ENCODE measurements at regions not wholly inside any gene's neighbourhood (a gene's known extent, or its start where the extent isn't known, plus 50 kb on each side); places are given as distances from the start of the nearest gene placed in this dataset.

DNA sequence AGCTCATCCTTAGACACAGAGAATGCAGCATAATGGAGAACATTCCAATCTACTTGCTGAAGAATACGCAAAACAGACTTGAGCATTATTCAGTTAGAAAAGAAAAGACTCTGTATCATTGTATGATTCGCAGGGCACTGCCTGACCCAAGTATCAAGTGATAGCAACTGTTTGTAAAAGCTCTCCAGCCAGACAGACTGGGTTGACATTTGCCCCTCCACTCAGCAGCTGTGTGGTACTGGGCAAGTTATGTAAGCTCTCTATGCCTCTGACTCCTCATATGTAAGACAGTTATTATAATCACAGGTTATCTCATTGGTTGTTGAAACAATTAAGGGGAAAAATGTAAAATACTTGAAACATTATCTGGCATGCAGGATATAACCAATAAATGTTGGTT is 505.0 kb downstream of the ELAVL2 start:
- no peak overlapping the region for H3K27ac Mint-ChIP-seq
- CTCF ChIA-PET = no interaction called here

GRCh38 chr9:23322392-23322791 is 503.6 kb downstream of the ELAVL2 start:
- POLR2A ChIA-PET = no interaction called here
- H3K9me3 Mint-ChIP-seq = peaks cover 4% of the 10 kb centered on the region
- intact Hi-C loops (cut with micrococcal nuclease) = no loop called here
- H3K4me3 Mint-ChIP-seq = no peak overlapping the region
- no peaks in the 10 kb centered on the region for H3K27me3 Mint-ChIP-seq
- DNase-seq = no peak
- no peak overlapping the region for H3K27ac Mint-ChIP-seq
- H3K4me1 Mint-ChIP-seq (ENCODE audit: low read depth) = no peaks in the 10 kb centered on the region
- H3K36me3 Mint-ChIP-seq = no peaks in the 10 kb centered on the region
- CTCF ChIA-PET = no interaction called here

More for the DNA sequence above, 505.0 kb downstream of the ELAVL2 start:
- POLR2A ChIA-PET = no interaction called here
- Mint-ChIP-seq H3K4me1 (ENCODE audit: low read depth) (no peaks in the 10 kb centered on the region), H3K36me3 (no peaks in the 10 kb centered on the region), H3K4me3 (no peak overlapping the region), H3K27me3 (no peaks in the 10 kb centered on the region), H3K9me3 (peaks cover 4% of the 10 kb centered on the region)
- intact Hi-C loops (cut with micrococcal nuclease) = no loop called here
- no peak for DNase-seq

DNA sequence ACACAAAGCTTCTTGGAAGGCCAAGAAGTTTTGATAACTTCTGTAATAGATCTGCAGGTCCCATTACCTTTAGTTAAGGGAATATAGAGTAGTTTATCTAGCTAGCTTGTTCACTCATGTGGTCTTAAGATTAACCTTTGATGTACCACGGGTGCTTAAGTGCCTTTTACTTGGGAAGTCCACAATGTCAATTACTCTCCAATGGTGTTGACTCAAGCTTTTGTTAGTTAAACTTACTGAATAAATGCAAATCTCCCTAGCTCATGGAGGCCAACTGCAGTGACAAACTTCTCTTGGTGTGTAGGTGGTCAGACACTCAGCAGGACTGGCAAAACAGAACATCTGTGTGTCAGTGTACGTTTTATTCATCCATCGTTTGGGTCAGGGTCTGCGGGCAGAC is 501.5 kb downstream of the ELAVL2 start:
- POLR2A ChIA-PET = no interaction called here
- DNase-seq = no peak
- Mint-ChIP-seq H3K4me1 (ENCODE audit: low read depth) (no peaks in the 10 kb centered on the region), H3K27me3 (no peaks in the 10 kb centered on the region), H3K36me3 (no peaks in the 10 kb centered on the region), H3K27ac (no peak overlapping the region), H3K4me3 (no peak overlapping the region), H3K9me3 (peaks cover 11% of the 10 kb centered on the region)
- intact Hi-C loops (cut with micrococcal nuclease) = no loop called here
- CTCF ChIA-PET = no interaction called here

DNA sequence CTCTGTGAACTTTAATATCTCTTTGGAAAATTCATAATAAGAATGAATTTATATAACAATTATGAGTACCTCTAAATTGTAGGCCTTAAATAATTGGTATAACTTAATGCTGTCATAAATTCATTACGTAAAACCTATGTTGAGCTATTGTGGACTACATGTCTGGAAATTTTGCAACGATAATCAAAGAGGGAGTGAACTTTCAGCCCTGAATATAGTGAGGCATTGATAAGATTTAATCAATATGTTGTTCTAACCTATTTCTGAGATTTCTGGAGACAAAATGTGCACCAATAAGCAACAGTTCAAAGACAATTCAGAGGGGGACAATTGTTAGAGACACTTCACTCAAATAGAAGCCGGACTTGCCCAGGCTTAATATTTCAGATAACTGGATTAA is 499.4 kb downstream of the ELAVL2 start:
- H3K4me1 Mint-ChIP-seq (ENCODE audit: low read depth) = no peaks in the 10 kb centered on the region
- no peaks in the 10 kb centered on the region for H3K36me3 Mint-ChIP-seq
- H3K4me3 Mint-ChIP-seq = no peak overlapping the region
- peaks cover 19% of the 10 kb centered on the region for H3K9me3 Mint-ChIP-seq
- no peak overlapping the region for H3K27ac Mint-ChIP-seq
- POLR2A ChIA-PET = no interaction called here
- CTCF ChIA-PET = no interaction called here
- H3K27me3 Mint-ChIP-seq = no peaks in the 10 kb centered on the region
- DNase-seq = no peak
- intact Hi-C loops (cut with micrococcal nuclease) = no loop called here

GRCh38 chr9:23341346-23341745 is 484.7 kb downstream of the ELAVL2 start:
- H3K27me3 Mint-ChIP-seq = no peaks in the 10 kb centered on the region
- intact Hi-C loops (cut with micrococcal nuclease) = no loop called here
- CTCF ChIA-PET = no interaction called here
- no peak for DNase-seq
- no peaks in the 10 kb centered on the region for H3K36me3 Mint-ChIP-seq
- H3K27ac Mint-ChIP-seq = no peak overlapping the region
- POLR2A ChIA-PET = no interaction called here
- H3K4me1 Mint-ChIP-seq (ENCODE audit: low read depth) = no peaks in the 10 kb centered on the region
- H3K4me3 Mint-ChIP-seq = no peak overlapping the region
- peaks cover 13% of the 10 kb centered on the region for H3K9me3 Mint-ChIP-seq

DNA sequence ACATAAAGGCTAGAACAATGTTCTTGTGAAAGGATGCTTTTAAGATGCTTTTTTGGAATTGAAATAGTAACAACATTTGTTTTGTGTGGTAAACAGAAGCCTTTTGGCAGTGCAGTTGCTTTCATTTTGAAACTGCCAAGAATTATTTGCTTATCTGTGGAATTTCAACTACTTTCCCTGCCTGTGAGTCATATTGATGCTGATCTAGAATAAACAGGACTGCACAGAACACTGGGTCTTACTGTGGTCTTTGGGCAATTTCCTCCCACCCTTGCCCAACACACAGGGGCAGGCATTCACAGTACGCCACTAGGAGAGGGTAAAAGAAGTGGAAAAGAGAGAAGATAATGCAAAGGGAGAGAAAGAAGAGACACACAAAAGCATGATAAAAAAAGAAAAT is 483.7 kb downstream of the ELAVL2 start:
- peaks cover 17% of the 10 kb centered on the region for H3K9me3 Mint-ChIP-seq
- POLR2A ChIA-PET = no interaction called here

DNA sequence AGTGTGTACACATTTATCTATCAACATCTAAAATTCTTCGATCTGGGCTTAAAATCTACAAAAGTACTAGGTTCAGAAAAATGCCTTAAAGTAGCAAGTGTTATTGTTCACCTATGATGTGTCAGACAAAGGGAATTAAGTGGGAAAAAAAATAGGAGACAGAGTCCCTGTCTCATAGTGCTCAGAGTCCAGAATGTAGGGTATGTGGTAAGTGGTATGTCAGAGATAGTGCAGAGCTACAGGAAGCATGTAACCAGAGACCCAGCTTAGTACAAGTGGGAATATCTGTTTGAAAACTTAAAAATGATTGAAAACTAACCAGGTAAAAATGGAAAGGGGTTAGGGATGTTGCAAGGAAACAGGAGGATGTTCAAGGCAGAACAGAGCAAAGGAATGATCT is 482.8 kb downstream of the ELAVL2 start:
- Mint-ChIP-seq H3K36me3 (no peaks in the 10 kb centered on the region), H3K9me3 (peaks cover 19% of the 10 kb centered on the region), H3K27ac (no peak overlapping the region), H3K4me1 (ENCODE audit: low read depth) (no peaks in the 10 kb centered on the region), H3K4me3 (no peak overlapping the region), H3K27me3 (no peaks in the 10 kb centered on the region)
- DNase-seq = no peak
- ChIA-PET CTCF (no interaction called here), POLR2A (no interaction called here)
- intact Hi-C loops (cut with micrococcal nuclease) = no loop called here

More for the DNA sequence above, 483.7 kb downstream of the ELAVL2 start:
- Mint-ChIP-seq H3K4me3 (no peak overlapping the region), H3K4me1 (ENCODE audit: low read depth) (no peaks in the 10 kb centered on the region), H3K27me3 (no peaks in the 10 kb centered on the region), H3K27ac (no peak overlapping the region), H3K36me3 (no peaks in the 10 kb centered on the region)
- DNase-seq = no peak
- CTCF ChIA-PET = no interaction called here
- intact Hi-C loops (cut with micrococcal nuclease) = no loop called here

DNA sequence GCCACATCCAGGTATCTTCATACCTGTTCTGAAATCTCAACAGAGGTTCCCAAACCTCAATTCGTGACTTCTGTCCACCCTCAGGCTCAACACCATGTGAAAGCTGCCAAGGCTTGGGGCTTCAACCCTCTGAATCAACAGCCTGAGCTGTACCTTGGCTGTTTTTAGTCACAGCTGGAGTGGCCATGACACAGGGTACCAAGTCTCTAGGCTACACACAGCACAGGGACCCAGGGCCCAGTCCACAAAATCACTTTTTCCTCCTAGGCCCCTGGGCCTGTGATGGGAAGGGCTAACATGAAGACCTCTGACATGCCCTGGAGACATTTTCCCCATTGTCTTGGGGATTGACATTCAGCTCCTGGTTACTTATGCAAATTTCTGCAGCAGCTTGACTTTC is 464.9 kb downstream of the ELAVL2 start:
- DNase-seq = no peak
- CTCF ChIA-PET = interaction anchor here (1.3 kb wide), 1 partner anchor 17 kb away, joined by 3 read pairs; no protein-coding TSS in a partner anchor
- intact Hi-C loops (cut with micrococcal nuclease) = no loop called here

DNA sequence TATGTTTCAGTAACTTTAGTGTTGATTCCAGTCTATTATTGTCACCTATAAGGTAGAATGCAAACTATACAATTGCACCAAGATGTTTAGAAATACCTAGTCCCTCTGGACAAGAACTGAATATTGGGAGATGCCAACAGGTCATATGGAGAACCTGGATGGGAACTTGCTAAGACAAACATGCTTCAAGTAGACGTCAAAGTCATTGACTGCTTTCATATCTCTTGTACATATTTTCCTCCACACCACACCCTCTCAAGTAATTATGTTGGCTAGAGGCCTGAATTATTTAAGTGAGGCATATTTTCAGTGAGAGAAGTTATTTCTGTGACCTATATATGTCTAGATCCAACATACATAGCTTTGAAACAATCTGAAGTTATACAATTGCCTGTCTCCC is 453.3 kb downstream of the ELAVL2 start:
- H3K9me3 Mint-ChIP-seq = no peaks in the 10 kb centered on the region
- ChIA-PET CTCF (no interaction called here), POLR2A (no interaction called here)
- H3K4me3 Mint-ChIP-seq = no peak overlapping the region
- no peak for DNase-seq
- no peaks in the 10 kb centered on the region for H3K36me3 Mint-ChIP-seq
- H3K27ac Mint-ChIP-seq = no peak overlapping the region
- H3K27me3 Mint-ChIP-seq = no peaks in the 10 kb centered on the region
- no peaks in the 10 kb centered on the region for H3K4me1 Mint-ChIP-seq (ENCODE audit: low read depth)
- intact Hi-C loops (cut with micrococcal nuclease) = no loop called here

More for the DNA sequence above, 464.9 kb downstream of the ELAVL2 start:
- no peaks in the 10 kb centered on the region for H3K27me3 Mint-ChIP-seq
- H3K4me3 Mint-ChIP-seq = no peak overlapping the region
- POLR2A ChIA-PET = no interaction called here
- H3K27ac Mint-ChIP-seq = no peak overlapping the region
- peaks cover 17% of the 10 kb centered on the region for H3K9me3 Mint-ChIP-seq
- no peaks in the 10 kb centered on the region for H3K36me3 Mint-ChIP-seq
- H3K4me1 Mint-ChIP-seq (ENCODE audit: low read depth) = no peaks in the 10 kb centered on the region

- Mint-ChIP-seq H3K4me1 (ENCODE audit: low read depth) (no peaks in the 10 kb centered on the region), H3K36me3 (no peaks in the 10 kb centered on the region), H3K27me3 (no peaks in the 10 kb centered on the region), H3K27ac (no peak overlapping the region), H3K4me3 (no peak overlapping the region), H3K9me3 (peaks cover 2% of the 10 kb centered on the region)
- POLR2A ChIA-PET = no interaction called here
- no peak for DNase-seq
- CTCF ChIA-PET = no interaction called here
- intact Hi-C loops (cut with micrococcal nuclease) = no loop called here
These were observed 450.5 kb downstream of the ELAVL2 start for GRCh38 chr9:23375511-23375910.

- Mint-ChIP-seq H3K27ac (no peak overlapping the region), H3K9me3 (peaks cover 15% of the 10 kb centered on the region), H3K4me3 (no peak overlapping the region), H3K4me1 (ENCODE audit: low read depth) (no peaks in the 10 kb centered on the region), H3K36me3 (no peaks in the 10 kb centered on the region), H3K27me3 (no peaks in the 10 kb centered on the region)
- intact Hi-C loops (cut with micrococcal nuclease) = no loop called here
- DNase-seq = no peak
- CTCF ChIA-PET = no interaction called here
- POLR2A ChIA-PET = no interaction called here
These were observed 446.2 kb downstream of the ELAVL2 start for GRCh38 chr9:23379842-23380241.

DNA sequence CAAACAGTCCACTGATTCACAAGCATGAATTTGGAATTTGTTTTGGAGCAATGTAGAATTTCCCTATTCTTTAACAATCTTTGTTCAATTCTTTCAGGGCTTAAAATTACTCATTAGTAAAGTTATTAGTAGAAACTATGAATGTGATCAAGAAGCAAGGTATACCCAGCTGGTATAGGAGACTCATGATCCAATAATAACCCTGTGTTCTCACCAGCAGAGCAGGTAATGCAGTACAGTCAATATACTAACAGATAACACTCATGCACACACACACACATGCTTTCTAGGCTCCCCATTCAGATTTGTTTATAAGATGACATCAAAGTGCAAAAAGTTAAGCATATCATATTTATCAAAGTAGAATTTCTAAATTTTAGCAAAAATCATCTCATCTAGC is 445.2 kb downstream of the ELAVL2 start:
- no peak for DNase-seq
- Mint-ChIP-seq H3K27me3 (no peaks in the 10 kb centered on the region), H3K4me3 (no peak overlapping the region), H3K36me3 (no peaks in the 10 kb centered on the region), H3K27ac (no peak overlapping the region), H3K4me1 (ENCODE audit: low read depth) (no peaks in the 10 kb centered on the region), H3K9me3 (peaks cover 17% of the 10 kb centered on the region)
- intact Hi-C loops (cut with micrococcal nuclease) = no loop called here
- ChIA-PET CTCF (no interaction called here), POLR2A (no interaction called here)

- H3K27me3 Mint-ChIP-seq = no peaks in the 10 kb centered on the region
- peaks cover 17% of the 10 kb centered on the region for H3K9me3 Mint-ChIP-seq
- intact Hi-C loops (cut with micrococcal nuclease) = no loop called here
- ChIA-PET CTCF (no interaction called here), POLR2A (no interaction called here)
- no peaks in the 10 kb centered on the region for H3K4me1 Mint-ChIP-seq (ENCODE audit: low read depth)
- no peak for DNase-seq
- no peak overlapping the region for H3K4me3 Mint-ChIP-seq
- no peaks in the 10 kb centered on the region for H3K36me3 Mint-ChIP-seq
- no peak overlapping the region for H3K27ac Mint-ChIP-seq
These were observed 443.6 kb downstream of the ELAVL2 start for GRCh38 chr9:23382418-23382817.

GRCh38 chr9:23394189-23394588 is 431.9 kb downstream of the ELAVL2 start:
- Mint-ChIP-seq H3K27ac (no peak overlapping the region), H3K4me1 (ENCODE audit: low read depth) (no peaks in the 10 kb centered on the region), H3K9me3 (peaks cover 18% of the 10 kb centered on the region), H3K36me3 (no peaks in the 10 kb centered on the region), H3K4me3 (no peak overlapping the region), H3K27me3 (no peaks in the 10 kb centered on the region)
- DNase-seq = no peak
- ChIA-PET CTCF (no interaction called here), POLR2A (no interaction called here)
- intact Hi-C loops (cut with micrococcal nuclease) = no loop called here

Measured in activated CD4-positive, alpha-beta memory T cell treated with anti-CD3 and anti-CD28 coated beads for 36 hours (primary cell).